HepG2 (cell line): ENCODE measurements at regions not wholly inside any gene's neighbourhood (a gene's known extent, or its start where the extent isn't known, plus 50 kb on each side); places are given as distances from the start of the nearest gene placed in this dataset.

ENCODE experiments used
- ATAC-seq: fragments of 200-7000 bp; cut with Tn5 transposase; 3 replicates; pipeline ENCODE4 v1.9.1; 2020; ENCODE audit warnings: mild to moderate bottlenecking, moderate library complexity
- BruUV-seq: library from RNA; stranded (reverse); fragments of 400-500 nt; replicated peaks from 2 replicates; lab custom pipeline; 2021; lab: Mats Ljungman, UMichigan
- CTCF ChIA-PET: fragments of 300-600 bp; formaldehyde crosslinking; extraction: SDS; loops from one replicate; lab custom pipeline; 2021; ENCODE audit warnings: low total read pairs, inconsistent platforms, low intra/inter-chr PET ratio; lab: Yijun Ruan, JAX
- POLR2A ChIA-PET: fragments of 350-600 bp; sonication (Branson Sonifier 250); formaldehyde crosslinking; loops from one replicate; lab custom pipeline; 2020; ENCODE audit warnings: antibody characterized with exemption, inconsistent platforms; lab: Yijun Ruan, JAX
- DNase-seq: peaks from one replicate; pipeline ENCODE4 v3.0.0-alpha.2; 2015; ENCODE audit warnings: low spot score
- FAIRE-seq: peaks from 3 replicates; lab custom pipeline; 2011; peaks lifted over from hg19 to GRCh38; lab: Jason Lieb, UNC
- H2AFZ ChIP-seq: one replicate; pipeline ENCODE4 v1.6.1; 2011; ENCODE audit warnings: low read length, inconsistent platforms
- H3K27ac ChIP-seq: fragments of 300-600 bp; 3 replicates; pipeline ENCODE4 v1.8.0; 2011; ENCODE audit warnings: mixed run types, mild to moderate bottlenecking, mixed read lengths, low read length, inconsistent platforms; ENCODE audit not compliant: insufficient read depth; ENCODE audit errors: extremely low read length
- H3K27me3 ChIP-seq, 2 experiments: fragments of 200-600 bp in 1 of 2; 2 replicates in 1 of 2; 3 replicates in 1 of 2; pipeline versions ENCODE4 v1.6.0 to v1.8.0; 2011; ENCODE audit warnings: low read length in 2 of 2, mild to moderate bottlenecking in 2 of 2, moderate library complexity in 2 of 2, inconsistent platforms in 1 of 2; ENCODE audit not compliant: insufficient read depth in 2 of 2, control insufficient read depth in 1 of 2
- H3K36me3 ChIP-seq, 2 experiments: fragments of 200-600 bp in 1 of 2; replicated peaks in 1 of 2; 2 replicates in 1 of 2; 3 replicates in 1 of 2; pipeline versions ENCODE4 v1.5.1 to v1.8.0; 2011; ENCODE audit warnings: low read length in 2 of 2, inconsistent platforms in 1 of 2; ENCODE audit not compliant: insufficient read depth in 2 of 2, control insufficient read depth in 1 of 2
- H3K4me1 ChIP-seq: 2 replicates; pipeline ENCODE4 v1.5.1; 2012; ENCODE audit warnings: low read length, inconsistent platforms; ENCODE audit not compliant: insufficient read depth
- H3K4me2 ChIP-seq: 2 replicates; pipeline ENCODE4 v1.6.0; 2011; ENCODE audit warnings: low read depth, low read length, inconsistent platforms
- H3K4me3 ChIP-seq, 3 experiments: fragments of 200-600 bp in 1 of 3; sonication (generic), shearing (Covaris generic) in 1 of 3; replicated peaks in 1 of 3; 2 replicates each; pipeline ENCODE4 v1.5.1; 2011 to 2016; ENCODE audit warnings: low read length in 3 of 3, inconsistent platforms in 2 of 3, low read depth in 2 of 3, mild to moderate bottlenecking in 2 of 3, control low read depth in 1 of 3, mixed read lengths in 1 of 3; ENCODE audit not compliant: insufficient read depth in 1 of 3
- H3K79me2 ChIP-seq: one replicate; pipeline ENCODE4 v1.6.1; 2011; ENCODE audit warnings: low read length, inconsistent platforms; ENCODE audit not compliant: insufficient read depth
- H3K9ac ChIP-seq: 2 replicates; pipeline ENCODE4 v1.6.0; 2011; ENCODE audit warnings: mild to moderate bottlenecking, low read depth, low read length, inconsistent platforms; ENCODE audit not compliant: insufficient read depth
- H3K9me3 ChIP-seq: 2 replicates; pipeline ENCODE4 v1.5.1; 2012; ENCODE audit warnings: mild to moderate bottlenecking, low read length
- H4K20me1 ChIP-seq: 2 replicates; pipeline ENCODE4 v1.6.0; 2011; ENCODE audit warnings: inconsistent platforms, mild to moderate bottlenecking, low read length, moderate library complexity; ENCODE audit not compliant: insufficient read depth
- ADNP ChIP-seq: sonication (generic); formaldehyde crosslinking; IDR thresholded peaks from 2 replicates; pipeline ENCODE4 v1.4.0; 2020; ENCODE audit warnings: missing genetic modification reagents
- CENPT ChIP-seq: sonication (generic); formaldehyde crosslinking; IDR thresholded peaks from 2 replicates; pipeline ENCODE4 v1.8.0; 2022; ENCODE audit warnings: low read depth, mild to moderate bottlenecking, moderate library complexity, missing genetic modification reagents
- MYNN ChIP-seq: sonication (generic); formaldehyde crosslinking; IDR thresholded peaks from 2 replicates; pipeline ENCODE4 v1.4.0; 2020; ENCODE audit warnings: mild to moderate bottlenecking, low read depth, missing genetic modification reagents
- PRMT3 ChIP-seq: sonication (generic); formaldehyde crosslinking; IDR thresholded peaks from 2 replicates; pipeline ENCODE4 v1.8.1; 2022; ENCODE audit warnings: low read depth, mild to moderate bottlenecking, moderate library complexity, missing genetic modification reagents, borderline replicate concordance
- SP140L ChIP-seq: sonication (generic); formaldehyde crosslinking; IDR thresholded peaks from 2 replicates; pipeline ENCODE4 v1.4.0; 2020; ENCODE audit warnings: missing genetic modification reagents, borderline replicate concordance
- SSRP1 ChIP-seq: IDR thresholded peaks from 2 replicates; pipeline ENCODE4 v1.6.1; 2016; ENCODE audit warnings: control low read depth
- ZBTB20 ChIP-seq: sonication (generic); formaldehyde crosslinking; IDR thresholded peaks from 2 replicates; pipeline ENCODE4 v1.8.1; 2023; ENCODE audit warnings: missing genetic modification reagents, low read depth, mild to moderate bottlenecking, borderline replicate concordance
- ZBTB7A ChIP-seq: sonication (generic); formaldehyde crosslinking; IDR thresholded peaks from 2 replicates; pipeline ENCODE4 v1.8.0; 2022; ENCODE audit warnings: mild to moderate bottlenecking, missing genetic modification reagents
- ZC3H4 ChIP-seq: sonication (generic); formaldehyde crosslinking; IDR thresholded peaks from 2 replicates; pipeline ENCODE4 v1.4.0; 2020; ENCODE audit warnings: missing genetic modification reagents, borderline replicate concordance
- ZNF234 ChIP-seq: sonication (generic); formaldehyde crosslinking; conservative IDR thresholded peaks from 2 replicates; pipeline ENCODE4 v1.5.1; 2020; ENCODE audit warnings: mild to moderate bottlenecking, missing genetic modification reagents
- ZNF251 ChIP-seq: sonication (generic); formaldehyde crosslinking; IDR thresholded peaks from 2 replicates; pipeline ENCODE4 v1.9.0; 2021; ENCODE audit warnings: mild to moderate bottlenecking, missing genetic modification reagents
- ZNF737 ChIP-seq: sonication (generic); formaldehyde crosslinking; IDR thresholded peaks from 2 replicates; pipeline ENCODE4 v1.5.0; 2020; ENCODE audit warnings: missing genetic modification reagents, mild to moderate bottlenecking, borderline replicate concordance
- ZNF878 ChIP-seq: sonication (generic); formaldehyde crosslinking; IDR thresholded peaks from 2 replicates; pipeline ENCODE4 v1.8.1; 2023; ENCODE audit warnings: mild to moderate bottlenecking, missing genetic modification reagents, moderate library complexity
- WGBS: methylation state at CpG from one replicate; pipeline ENCODE4 v1.1.6; 2017; ENCODE audit warnings: low lambda C conversion rate; 5-methylcytosine and 5-hydroxymethylcytosine counted together
- in situ Hi-C: cut with HindIII; loops from 2 replicates; pipeline ENCODE4 v1.10.0; 2017; ENCODE audit warnings: low pct_unique_long_range_greater_than_20kb; ENCODE audit not compliant: extremely low pct_ligation_motif_present
- intact Hi-C: fragments of 100-400 bp; cut with micrococcal nuclease; formaldehyde crosslinking; loops from one replicate; pipeline ENCODE4 v1.10.0; 2022; ENCODE audit not compliant: unreplicated experiment
- TF ChIP-seq, protein P1 (sequence below): sonication (generic); formaldehyde crosslinking; IDR thresholded peaks from 2 replicates; pipeline ENCODE4 v1.4.0; 2020; ENCODE audit warnings: missing genetic modification reagents
- TF ChIP-seq, protein P2 (sequence below): sonication (generic); formaldehyde crosslinking; IDR thresholded peaks from 2 replicates; pipeline ENCODE4 v1.8.0; 2022; ENCODE audit warnings: mild to moderate bottlenecking, missing genetic modification reagents, moderate library complexity
- TF ChIP-seq, protein P3 (sequence below): sonication (generic); formaldehyde crosslinking; IDR thresholded peaks from 2 replicates; pipeline ENCODE4 v1.8.0; 2022; ENCODE audit warnings: mild to moderate bottlenecking, missing genetic modification reagents, moderate library complexity

DNA sequence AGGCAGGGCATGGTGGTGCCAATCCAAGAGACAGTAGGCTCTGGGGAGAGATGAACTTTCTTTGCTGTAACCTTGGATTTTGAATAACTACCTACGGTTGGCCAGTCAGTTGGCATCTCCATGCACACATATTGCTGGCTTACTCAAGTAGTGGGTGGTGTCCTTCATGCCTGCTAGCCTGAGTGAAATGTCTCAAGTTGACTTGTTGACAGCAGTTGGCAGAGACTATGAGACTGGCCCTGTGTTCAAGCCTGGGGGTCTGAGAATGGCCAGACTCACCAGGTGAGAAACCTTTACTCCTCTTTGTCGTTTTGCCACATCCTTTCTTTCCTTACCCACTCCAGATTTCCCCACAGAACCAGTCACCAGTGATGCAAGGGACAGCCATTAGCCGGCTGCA lies 173.3 kb downstream of the MID1IP1 start:
- TF ChIP-seq, protein P1, sequence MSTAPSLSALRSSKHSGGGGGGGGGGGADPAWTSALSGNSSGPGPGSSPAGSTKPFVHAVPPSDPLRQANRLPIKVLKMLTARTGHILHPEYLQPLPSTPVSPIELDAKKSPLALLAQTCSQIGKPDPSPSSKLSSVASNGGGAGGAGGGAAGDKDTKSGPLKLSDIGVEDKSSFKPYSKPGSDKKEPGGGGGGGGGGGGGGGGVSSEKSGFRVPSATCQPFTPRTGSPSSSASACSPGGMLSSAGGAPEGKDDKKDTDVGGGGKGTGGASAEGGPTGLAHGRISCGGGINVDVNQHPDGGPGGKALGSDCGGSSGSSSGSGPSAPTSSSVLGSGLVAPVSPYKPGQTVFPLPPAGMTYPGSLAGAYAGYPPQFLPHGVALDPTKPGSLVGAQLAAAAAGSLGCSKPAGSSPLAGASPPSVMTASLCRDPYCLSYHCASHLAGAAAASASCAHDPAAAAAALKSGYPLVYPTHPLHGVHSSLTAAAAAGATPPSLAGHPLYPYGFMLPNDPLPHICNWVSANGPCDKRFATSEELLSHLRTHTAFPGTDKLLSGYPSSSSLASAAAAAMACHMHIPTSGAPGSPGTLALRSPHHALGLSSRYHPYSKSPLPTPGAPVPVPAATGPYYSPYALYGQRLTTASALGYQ (CRISPR knock-in tag), result no peak
- TF ChIP-seq ZNF251, result no peak
- TF ChIP-seq PRMT3 (CRISPR knock-in tag), result no peak
- no peak for TF ChIP-seq ZNF234
- TF ChIP-seq, protein P2, sequence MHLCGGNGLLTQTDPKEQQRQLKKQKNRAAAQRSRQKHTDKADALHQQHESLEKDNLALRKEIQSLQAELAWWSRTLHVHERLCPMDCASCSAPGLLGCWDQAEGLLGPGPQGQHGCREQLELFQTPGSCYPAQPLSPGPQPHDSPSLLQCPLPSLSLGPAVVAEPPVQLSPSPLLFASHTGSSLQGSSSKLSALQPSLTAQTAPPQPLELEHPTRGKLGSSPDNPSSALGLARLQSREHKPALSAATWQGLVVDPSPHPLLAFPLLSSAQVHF, result no peak
- TF ChIP-seq MYNN (CRISPR knock-in tag), result no peak
- no peak for TF ChIP-seq SP140L (CRISPR knock-in tag)
- no peak for TF ChIP-seq ZNF878 (CRISPR knock-in tag)
- no peak for TF ChIP-seq SSRP1 (CRISPR knock-in tag)
- TF ChIP-seq, protein P3, sequence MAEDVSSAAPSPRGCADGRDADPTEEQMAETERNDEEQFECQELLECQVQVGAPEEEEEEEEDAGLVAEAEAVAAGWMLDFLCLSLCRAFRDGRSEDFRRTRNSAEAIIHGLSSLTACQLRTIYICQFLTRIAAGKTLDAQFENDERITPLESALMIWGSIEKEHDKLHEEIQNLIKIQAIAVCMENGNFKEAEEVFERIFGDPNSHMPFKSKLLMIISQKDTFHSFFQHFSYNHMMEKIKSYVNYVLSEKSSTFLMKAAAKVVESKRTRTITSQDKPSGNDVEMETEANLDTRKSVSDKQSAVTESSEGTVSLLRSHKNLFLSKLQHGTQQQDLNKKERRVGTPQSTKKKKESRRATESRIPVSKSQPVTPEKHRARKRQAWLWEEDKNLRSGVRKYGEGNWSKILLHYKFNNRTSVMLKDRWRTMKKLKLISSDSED (CRISPR knock-in tag), result no peak
- TF ChIP-seq ZBTB20 (CRISPR knock-in tag), result no peak
- TF ChIP-seq CENPT (CRISPR knock-in tag), result no peak
- TF ChIP-seq ZC3H4, result no peak
- TF ChIP-seq ADNP (CRISPR knock-in tag), result no peak
- TF ChIP-seq ZNF737 (CRISPR knock-in tag), result no peak
- no peak for TF ChIP-seq ZBTB7A (CRISPR knock-in tag)
- ChIA-PET POLR2A (no interaction called here), CTCF (no interaction called here)
- in situ Hi-C loops (no loop called here), intact Hi-C loops (no loop called here)
- no peak overlapping the region for H3K4me2 ChIP-seq
- H3K9me3 ChIP-seq, result no peaks in the 10 kb centered on the region
- no peak overlapping the region for H2AFZ ChIP-seq
- H3K36me3 ChIP-seq, result no peaks in the 10 kb centered on the region
- no peaks in the 10 kb centered on the region for H4K20me1 ChIP-seq
- no peak overlapping the region for H3K27ac ChIP-seq
- H3K9ac ChIP-seq, result no peak overlapping the region
- FAIRE-seq, result no peak
- no peaks in the 10 kb centered on the region for H3K27me3 ChIP-seq
- no peaks in the 10 kb centered on the region for H3K4me1 ChIP-seq
- H3K4me3 ChIP-seq, result no peak overlapping the region
- BruUV-seq, result no TSS peak
- DNase-seq, result no peak
- ATAC-seq, result no peak
- WGBS, result 50% methylated on average over 2 of the region's 3 CpGs
- H3K79me2 ChIP-seq, result no peaks in the 10 kb centered on the region
